CD14-positive monocyte (primary cell): ENCODE measurements at regions not wholly inside any gene's neighbourhood (a gene's known extent, or its start where the extent isn't known, plus 50 kb on each side); places are given as distances from the start of the nearest gene placed in this dataset.

Experiments used
- DNase-seq, 3 donors: peaks; one replicate each; pipeline ENCODE4 v3.0.0-alpha.2; 2011 to 2022
- H2AFZ ChIP-seq: 2 replicates; pipeline ENCODE4 v1.6.0; 2012; ENCODE audit warnings: mild to moderate bottlenecking, low read depth, low read length, inconsistent platforms; ENCODE audit not compliant: insufficient read depth, poor library complexity, severe bottlenecking
- H3K27ac ChIP-seq, 2 donors: 1 replicate in 1 of 2; 2 replicates in 1 of 2; pipeline ENCODE4 v1.5.1; 2012 to 2013; ENCODE audit warnings: low read length in 2 of 2, control low read depth in 1 of 2, inconsistent platforms in 1 of 2, low read depth in 1 of 2, mild to moderate bottlenecking in 1 of 2
- H3K27me3 ChIP-seq, 2 donors: one replicate each; pipeline versions ENCODE4 v1.6.0 to v1.6.1; 2011 to 2013; ENCODE audit warnings: low read length in 2 of 2; ENCODE audit not compliant: control insufficient read depth in 2 of 2, insufficient read depth in 2 of 2
- H3K36me3 ChIP-seq, 2 donors: replicated peaks in 1 of 2; 1 replicate in 1 of 2; 2 replicates in 1 of 2; pipeline versions ENCODE4 v1.5.1 to v1.6.1; 2012 to 2013; ENCODE audit warnings: low read length in 2 of 2, control low read depth in 1 of 2, inconsistent platforms in 1 of 2, mild to moderate bottlenecking in 1 of 2; ENCODE audit not compliant: insufficient read depth in 2 of 2, control insufficient read depth in 1 of 2
- H3K4me1 ChIP-seq, 2 donors: 1 replicate in 1 of 2; 2 replicates in 1 of 2; pipeline versions ENCODE4 v1.5.1 to v1.6.1; 2012 to 2013; ENCODE audit warnings: low read length in 2 of 2, control low read depth in 1 of 2, inconsistent platforms in 1 of 2, mild to moderate bottlenecking in 1 of 2, moderate library complexity in 1 of 2; ENCODE audit not compliant: insufficient read depth in 2 of 2, control insufficient read depth in 1 of 2
- H3K4me2 ChIP-seq: replicated peaks from 2 replicates; pipeline ENCODE3; 2012; ENCODE audit warnings: low read length, moderate library complexity, mild to moderate bottlenecking; ENCODE audit not compliant: poor library complexity, severe bottlenecking; ENCODE audit errors: extremely low read depth
- H3K4me3 ChIP-seq, 3 experiments: fragments of 200-600 bp in 1 of 3; sonication (generic) in 1 of 3; replicated peaks in 1 of 3; 1 replicate in 2 of 3; 2 replicates in 1 of 3; pipeline ENCODE4 v1.5.1; 2011 to 2013; ENCODE audit warnings: low read length in 3 of 3, mild to moderate bottlenecking in 3 of 3, control low read depth in 2 of 3, low read depth in 2 of 3, inconsistent platforms in 1 of 3, moderate library complexity in 1 of 3
- H3K79me2 ChIP-seq: 2 replicates; pipeline ENCODE4 v1.6.0; 2012; ENCODE audit warnings: mild to moderate bottlenecking, control low read depth, inconsistent platforms, low read length, moderate library complexity; ENCODE audit not compliant: insufficient read depth
- H3K9ac ChIP-seq: 2 replicates; pipeline ENCODE4 v1.6.0; 2017; ENCODE audit warnings: low read length, mild to moderate bottlenecking; ENCODE audit not compliant: insufficient read depth, poor library complexity, severe bottlenecking
- H3K9me3 ChIP-seq, 2 donors: replicated peaks in 1 of 2; 1 replicate in 1 of 2; 2 replicates in 1 of 2; pipeline versions ENCODE4 v1.5.1 to v1.6.1; 2012 to 2013; ENCODE audit warnings: low read length in 2 of 2, control low read depth in 1 of 2; ENCODE audit not compliant: control insufficient read depth in 1 of 2, insufficient read depth in 1 of 2
- H4K20me1 ChIP-seq: 2 replicates; pipeline ENCODE4 v1.6.0; 2012; ENCODE audit warnings: mild to moderate bottlenecking, low read length, control low read depth, moderate library complexity; ENCODE audit not compliant: insufficient read depth
- H3K27ac Mint-ChIP-seq, 7 donors: one replicate each; pipeline ENCODE4 v1.8.0; 2020; ENCODE audit warnings: mild to moderate bottlenecking in 7 of 7, mixed read lengths in 7 of 7, moderate library complexity in 6 of 7, inconsistent platforms in 2 of 7
- H3K27me3 Mint-ChIP-seq, 3 donors: one replicate each; pipeline ENCODE4 v1.8.0; 2021 to 2022; ENCODE audit warnings: low read depth in 3 of 3, mild to moderate bottlenecking in 3 of 3, mixed read lengths in 3 of 3, moderate library complexity in 3 of 3, inconsistent platforms in 1 of 3
- H3K36me3 Mint-ChIP-seq, 2 donors: one replicate each; pipeline ENCODE4 v1.8.0; 2020; ENCODE audit warnings: mixed read lengths in 2 of 2, inconsistent platforms in 1 of 2, mild to moderate bottlenecking in 1 of 2
- H3K4me1 Mint-ChIP-seq: one replicate; pipeline ENCODE4 v1.8.0; 2020; ENCODE audit warnings: mild to moderate bottlenecking, mixed read lengths
- H3K4me3 Mint-ChIP-seq, 2 donors: one replicate each; pipeline ENCODE4 v1.8.0; 2020; ENCODE audit warnings: mild to moderate bottlenecking in 2 of 2, mixed read lengths in 2 of 2, moderate library complexity in 1 of 2
- H3K9me3 Mint-ChIP-seq, 7 donors: one replicate each; pipeline ENCODE4 v1.8.0; 2020 to 2022; ENCODE audit warnings: mixed read lengths in 7 of 7, mild to moderate bottlenecking in 6 of 7, moderate library complexity in 6 of 7, inconsistent platforms in 2 of 7
- CTCF ChIP-seq: fragments of 200-600 bp; IDR thresholded peaks from one replicate; pipeline ENCODE4 v1.8.0; 2022; ENCODE audit warnings: antibody characterized with exemption, mild to moderate bottlenecking
- WGBS: methylation state at CpG from one replicate; pipeline ENCODE4 v1.1.5; 2013; ENCODE audit warnings: missing lambda C conversion rate; ENCODE audit not compliant: insufficient coverage; 5-methylcytosine and 5-hydroxymethylcytosine counted together
- intact Hi-C, 2 donors: fragments of 100-400 bp; cut with micrococcal nuclease; formaldehyde crosslinking; loops; one replicate each; pipeline versions ENCODE4 v1.15.0 to v1.15.1; 2023

- Histone ChIP-seq H3K27me3 (no peaks in the 10 kb centered on the region), H3K4me2 (no peak overlapping the region), H3K36me3 (no peaks in the 10 kb centered on the region), H4K20me1 (no peaks in the 10 kb centered on the region), H3K79me2 (no peaks in the 10 kb centered on the region), H3K4me1 (no peaks in the 10 kb centered on the region), H3K9ac (no peak overlapping the region), H3K9me3 (no peaks in the 10 kb centered on the region), H2AFZ (no peak overlapping the region), H3K4me3 (no peak overlapping the region), H3K27ac (no peak overlapping the region)
- Mint-ChIP-seq H3K9me3 (peaks cover 0 to 4% (median 2%) of the 10 kb centered on the region in 7 donors), H3K27me3 (peaks cover 2 to 9% (median 4%) of the 10 kb centered on the region in 3 donors), H3K4me1 (no peaks in the 10 kb centered on the region), H3K36me3 (no peaks in the 10 kb centered on the region), H3K27ac (no peak overlapping the region), H3K4me3 (no peak overlapping the region)
- WGBS = 50% methylated on average over 2 of the region's 4 CpGs
- intact Hi-C loops = no loop called here
- DNase-seq = no peak
- TF ChIP-seq CTCF = no peak
These were observed 577.0 kb upstream of the CDH11 start for GRCh38 chr16:65698791-65699321.

- Histone ChIP-seq H3K9me3 (no peaks in the 10 kb centered on the region), H3K79me2 (no peaks in the 10 kb centered on the region), H3K9ac (no peak overlapping the region), H3K36me3 (no peaks in the 10 kb centered on the region), H4K20me1 (no peaks in the 10 kb centered on the region), H2AFZ (no peak overlapping the region), H3K27ac (no peak overlapping the region), H3K4me1 (no peaks in the 10 kb centered on the region), H3K4me2 (no peak overlapping the region), H3K27me3 (no peaks in the 10 kb centered on the region), H3K4me3 (no peak overlapping the region)
- WGBS = 87% methylated on average over 2 of the region's 5 CpGs
- DNase-seq = no peak
- Mint-ChIP-seq H3K27me3 (peaks cover 2 to 7% (median 4%) of the 10 kb centered on the region in 3 donors), H3K9me3 (peaks cover 0 to 4% (median 2%) of the 10 kb centered on the region in 7 donors), H3K4me3 (no peak overlapping the region), H3K27ac (no peak overlapping the region), H3K4me1 (no peaks in the 10 kb centered on the region), H3K36me3 (no peaks in the 10 kb centered on the region)
- TF ChIP-seq CTCF = no peak
- intact Hi-C loops = no loop called here
These were observed 575.7 kb upstream of the CDH11 start for GRCh38 chr16:65697521-65697920.
